Glutamatergic neuron (in vitro differentiated cells): ENCODE measurements at regions not wholly inside any gene's neighbourhood (a gene's known extent, or its start where the extent isn't known, plus 50 kb on each side); places are given as distances from the start of the nearest gene placed in this dataset.

Source experiments
- DNase-seq: peaks from one replicate; pipeline ENCODE4 v3.0.0; 2022
- H3K27ac Mint-ChIP-seq: one replicate; pipeline ENCODE4 v1.8.0; 2020; ENCODE audit warnings: mild to moderate bottlenecking, mixed read lengths, inconsistent platforms; ENCODE audit not compliant: unreplicated experiment
- H3K27me3 Mint-ChIP-seq: one replicate; pipeline ENCODE4 v1.8.0; 2020; ENCODE audit warnings: mild to moderate bottlenecking, moderate library complexity, mixed read lengths, inconsistent platforms; ENCODE audit not compliant: unreplicated experiment
- H3K36me3 Mint-ChIP-seq: one replicate; pipeline ENCODE4 v1.8.0; 2020; ENCODE audit warnings: mild to moderate bottlenecking, mixed read lengths, inconsistent platforms; ENCODE audit not compliant: unreplicated experiment
- H3K4me1 Mint-ChIP-seq: one replicate; pipeline ENCODE4 v1.8.0; 2020; ENCODE audit warnings: mild to moderate bottlenecking, low read depth, mixed read lengths, inconsistent platforms; ENCODE audit not compliant: unreplicated experiment
- H3K4me3 Mint-ChIP-seq: one replicate; pipeline ENCODE4 v1.8.0; 2020; ENCODE audit warnings: mild to moderate bottlenecking, mixed read lengths, inconsistent platforms; ENCODE audit not compliant: unreplicated experiment
- H3K9me3 Mint-ChIP-seq: one replicate; pipeline ENCODE4 v1.8.0; 2020; ENCODE audit warnings: mild to moderate bottlenecking, moderate library complexity, mixed read lengths, inconsistent platforms; ENCODE audit not compliant: unreplicated experiment
- CTCF ChIP-seq: fragments of 200-600 bp; sonication (generic); IDR thresholded peaks from one replicate; pipeline ENCODE4 v1.5.0; 2021; ENCODE audit not compliant: partially characterized antibody, unreplicated experiment

- no peak overlapping the region for H3K4me3 Mint-ChIP-seq
- H3K9me3 Mint-ChIP-seq = no peaks in the 10 kb centered on the region
- H3K36me3 Mint-ChIP-seq = no peaks in the 10 kb centered on the region
- H3K27ac Mint-ChIP-seq = peak overlapping the region; percentile 2
- H3K27me3 Mint-ChIP-seq = peaks cover 2% of the 10 kb centered on the region
- TF ChIP-seq CTCF = no peak
- DNase-seq = no peak
- peaks cover 13% of the 10 kb centered on the region for H3K4me1 Mint-ChIP-seq
Measured at GRCh38 chr15:46636206-46636605, 1001.4 kb downstream of the SQOR start.

- Mint-ChIP-seq H3K27ac (no peak overlapping the region), H3K9me3 (peaks cover 2% of the 10 kb centered on the region), H3K27me3 (peaks cover 2% of the 10 kb centered on the region), H3K4me1 (peaks cover 10% of the 10 kb centered on the region), H3K36me3 (no peaks in the 10 kb centered on the region), H3K4me3 (no peak overlapping the region)
- DNase-seq = no peak
- TF ChIP-seq CTCF = no peak
Measured at GRCh38 chr15:46644501-46645481, 1010.0 kb downstream of the SQOR start.

GRCh38 chr15:46646490-46646889 lies 1011.7 kb downstream of the SQOR start:
- DNase-seq = no peak

DNA sequence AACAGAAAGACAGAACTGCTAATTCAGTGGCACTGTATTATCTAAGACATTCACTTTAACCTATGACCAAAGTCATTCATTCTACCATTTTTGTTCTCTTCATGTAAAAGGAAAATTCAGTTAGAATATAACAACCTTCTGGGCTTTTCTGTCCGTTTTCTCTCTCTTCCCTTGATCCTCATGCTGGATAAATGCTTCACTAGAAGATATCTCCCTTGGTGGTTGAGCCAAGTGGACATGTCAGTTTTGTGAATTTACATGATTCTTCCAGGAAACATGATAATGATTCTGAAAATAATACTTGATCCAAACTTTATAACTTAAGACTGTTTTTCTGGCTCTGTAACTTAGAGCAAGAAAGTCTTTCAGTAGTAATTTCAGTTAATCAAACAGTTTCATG lies 1012.2 kb downstream of the SQOR start:
- Mint-ChIP-seq H3K4me3 (no peak overlapping the region), H3K9me3 (peaks cover 2% of the 10 kb centered on the region), H3K27me3 (peaks cover 2% of the 10 kb centered on the region), H3K27ac (no peak overlapping the region), H3K36me3 (no peaks in the 10 kb centered on the region), H3K4me1 (peaks cover 14% of the 10 kb centered on the region)
- DNase-seq = no peak
- TF ChIP-seq CTCF = no peak

More at GRCh38 chr15:46646490-46646889, 1011.7 kb downstream of the SQOR start:
- no peak for TF ChIP-seq CTCF
- H3K27ac Mint-ChIP-seq = no peak overlapping the region
- H3K9me3 Mint-ChIP-seq = peaks cover 2% of the 10 kb centered on the region
- no peaks in the 10 kb centered on the region for H3K36me3 Mint-ChIP-seq
- H3K27me3 Mint-ChIP-seq = peaks cover 2% of the 10 kb centered on the region
- H3K4me3 Mint-ChIP-seq = no peak overlapping the region
- H3K4me1 Mint-ChIP-seq = peaks cover 10% of the 10 kb centered on the region

GRCh38 chr15:46652266-46652665 lies 1017.4 kb downstream of the SQOR start:
- Mint-ChIP-seq H3K27ac (no peak overlapping the region), H3K4me1 (peaks cover 6% of the 10 kb centered on the region)

More at GRCh38 chr15:46652266-46652665, 1017.4 kb downstream of the SQOR start:
- Mint-ChIP-seq H3K36me3 (no peaks in the 10 kb centered on the region), H3K9me3 (no peaks in the 10 kb centered on the region), H3K4me3 (no peak overlapping the region), H3K27me3 (no peaks in the 10 kb centered on the region)
- DNase-seq = no peak
- TF ChIP-seq CTCF = no peak
